Ishikawa (cell line): ENCODE measurements at regions not wholly inside any gene's neighbourhood (a gene's known extent, or its start where the extent isn't known, plus 50 kb on each side); places are given as distances from the start of the nearest gene placed in this dataset.

Source experiments
- CEBPB ChIP-seq: IDR thresholded peaks from 2 replicates; pipeline ENCODE4 v1.6.1; 2012
- FOXM1 ChIP-seq: IDR thresholded peaks from 2 replicates; pipeline ENCODE4 v1.6.1; 2012; ENCODE audit warnings: low read depth, borderline replicate concordance
- RAD21 ChIP-seq: IDR thresholded peaks from 2 replicates; pipeline ENCODE4 v1.6.1; 2012; ENCODE audit warnings: low read depth

DNA sequence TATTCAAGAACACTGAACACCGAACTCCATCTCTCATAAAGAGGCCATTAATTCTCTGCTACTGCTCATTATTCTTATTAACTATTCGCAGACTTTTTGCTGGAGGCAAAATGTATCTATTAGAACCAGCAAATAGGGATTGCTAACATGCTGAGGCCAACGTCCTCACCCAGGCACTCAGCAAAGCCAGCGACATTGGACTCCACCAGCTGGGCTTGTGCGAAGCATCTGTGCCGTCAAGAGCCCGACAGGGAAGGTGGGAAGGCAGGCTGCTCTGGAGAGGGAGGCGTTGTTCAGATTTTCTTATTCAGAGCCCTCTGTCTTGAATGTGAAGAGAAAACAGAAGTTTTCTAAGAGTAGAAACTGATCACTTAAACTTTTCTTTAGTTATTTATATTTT lies 615.6 kb upstream of the KIRREL3 start:
- no peak for TF ChIP-seq RAD21
- TF ChIP-seq FOXM1 = no peak
- no peak for TF ChIP-seq CEBPB
